ENCODE measurements at regions not wholly inside any gene's neighbourhood (a gene's known extent, or its start where the extent isn't known, plus 50 kb on each side); places are given as distances from the start of the nearest gene placed in this dataset.

DNA sequence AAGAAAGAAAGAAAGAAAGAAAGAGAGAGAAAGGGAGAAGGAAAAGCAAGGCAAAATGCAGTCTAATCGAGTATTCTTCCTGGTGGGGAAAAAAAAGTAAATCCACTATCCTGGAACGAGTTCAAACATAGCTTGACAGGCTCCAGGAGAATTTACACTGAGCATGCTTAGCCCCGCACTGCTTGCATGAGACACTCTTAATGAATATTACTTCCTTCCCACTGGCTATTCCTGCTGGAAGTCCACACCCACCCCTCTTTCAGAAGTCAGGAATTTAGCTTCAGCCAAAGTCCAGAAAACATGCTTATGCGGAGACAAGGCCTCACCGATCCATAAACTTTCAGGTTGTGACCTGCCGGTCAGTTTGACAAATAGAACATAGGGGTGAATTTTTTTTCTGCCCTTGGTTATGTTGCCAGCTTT is 251.8 kb upstream of the BLID start:
- Histone ChIP-seq H3K27me3 (ENCODE audit: control insufficient read depth in 2 of 2, insufficient read depth in 2 of 2, low read length in 2 of 2) (no peaks in the 10 kb centered on the region), H3K9me1 (ENCODE audit: control insufficient read depth, insufficient read depth, low read length) (no peaks in the 10 kb centered on the region), H3K9me3 (replicated peaks; ENCODE audit: control insufficient read depth, insufficient read depth, low read depth, low read length) (no peaks in the 10 kb centered on the region), H3K4me2 (ENCODE audit: insufficient read depth, low read length) (no peak overlapping the region), H3K27ac (ENCODE audit: extremely low read depth, low read depth, low read length) (no peak overlapping the region), H3K9ac (ENCODE audit: insufficient read depth in 1 of 2, low read depth in 2 of 2, low read length in 2 of 2) (no peak overlapping the region), H3K4me3 (no peak overlapping the region), H3K79me2 (ENCODE audit: control insufficient read depth, insufficient read depth, low read length) (no peaks in the 10 kb centered on the region), H3K36me3 (ENCODE audit: control insufficient read depth, insufficient read depth, low read length) (no peaks in the 10 kb centered on the region), H3K4me1 (replicated peaks in 1 of 2; ENCODE audit: control insufficient read depth in 2 of 2, insufficient read depth in 2 of 2, low read length in 2 of 2) (no peaks in the 10 kb centered on the region), H2AFZ (ENCODE audit: low read depth, low read length) (no peak overlapping the region), H4K20me1 (replicated peaks; ENCODE audit: control insufficient read depth, insufficient read depth, low read length) (no peaks in the 10 kb centered on the region)
- ChIA-PET CTCF (ENCODE audit: low intra/inter-chr PET ratio) (no interaction called here), POLR2A (no interaction called here)
- no peak for DNase-seq (ENCODE audit: extremely low read depth in 1 of 4, low spot score in 3 of 4)
- no peak for FAIRE-seq
- BruUV-seq (replicated peaks), result no TSS peak
- WGBS (ENCODE audit: insufficient coverage, low coverage, missing lambda C conversion rate), result 0% methylated on average over 6 of the region's 6 CpGs
- no peak for ATAC-seq
- TF ChIP-seq, protein P1, sequence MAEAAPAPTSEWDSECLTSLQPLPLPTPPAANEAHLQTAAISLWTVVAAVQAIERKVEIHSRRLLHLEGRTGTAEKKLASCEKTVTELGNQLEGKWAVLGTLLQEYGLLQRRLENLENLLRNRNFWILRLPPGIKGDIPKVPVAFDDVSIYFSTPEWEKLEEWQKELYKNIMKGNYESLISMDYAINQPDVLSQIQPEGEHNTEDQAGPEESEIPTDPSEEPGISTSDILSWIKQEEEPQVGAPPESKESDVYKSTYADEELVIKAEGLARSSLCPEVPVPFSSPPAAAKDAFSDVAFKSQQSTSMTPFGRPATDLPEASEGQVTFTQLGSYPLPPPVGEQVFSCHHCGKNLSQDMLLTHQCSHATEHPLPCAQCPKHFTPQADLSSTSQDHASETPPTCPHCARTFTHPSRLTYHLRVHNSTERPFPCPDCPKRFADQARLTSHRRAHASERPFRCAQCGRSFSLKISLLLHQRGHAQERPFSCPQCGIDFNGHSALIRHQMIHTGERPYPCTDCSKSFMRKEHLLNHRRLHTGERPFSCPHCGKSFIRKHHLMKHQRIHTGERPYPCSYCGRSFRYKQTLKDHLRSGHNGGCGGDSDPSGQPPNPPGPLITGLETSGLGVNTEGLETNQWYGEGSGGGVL (CRISPR knock-in tag; IDR thresholded peaks at IDR 0.05), result no peak
- TF ChIP-seq ZNF644 (tag; IDR thresholded peaks at IDR 0.05; ENCODE audit: low read depth) (no peak), MAFK (IDR thresholded peaks at IDR 0.05; ENCODE audit: low read length) (no peak), POLR2H (tag; IDR thresholded peaks at IDR 0.05; ENCODE audit: low read depth) (no peak), KLF6 (CRISPR knock-in tag; IDR thresholded peaks at IDR 0.05; ENCODE audit: borderline replicate concordance) (no peak), SAFB2 (IDR thresholded peaks at IDR 0.05; ENCODE audit: borderline replicate concordance, low read depth, low read length, severe bottlenecking) (no peak), CBX8 (IDR thresholded peaks at IDR 0.05; ENCODE audit: borderline replicate concordance, extremely low read depth, low read depth, low read length, poor library complexity, severe bottlenecking) (no peak), ZBTB43 (CRISPR knock-in tag; IDR thresholded peaks at IDR 0.05) (no peak), POLR3A (IDR thresholded peaks at IDR 0.05; ENCODE audit: borderline replicate concordance, extremely low read depth, insufficient read depth, insufficient read length) (no peak), HIVEP1 (CRISPR knock-in tag; IDR thresholded peaks at IDR 0.05) (no peak), ZNF444 (CRISPR knock-in tag; IDR thresholded peaks at IDR 0.05) (no peak), SMAD2 (IDR thresholded peaks at IDR 0.05; ENCODE audit: low read depth, low read length) (no peak), WHSC1 (IDR thresholded peaks at IDR 0.05; ENCODE audit: low read length) (no peak), XRCC4 (IDR thresholded peaks at IDR 0.05; ENCODE audit: extremely low read depth, insufficient read depth, insufficient read length) (no peak), PHF8 (IDR thresholded peaks at IDR 0.05; ENCODE audit: borderline replicate concordance, low read length) (no peak), TAF15 (IDR thresholded peaks at IDR 0.05; ENCODE audit: low read depth, low read length) (no peak)
- intact Hi-C loops (cut with micrococcal nuclease), result no loop called here
- in situ Hi-C loops (cut with MboI), result no loop called here

Measured in K562 (cell line).